GM23338 (cell line): ENCODE measurements at regions not wholly inside any gene's neighbourhood (a gene's known extent, or its start where the extent isn't known, plus 50 kb on each side); places are given as distances from the start of the nearest gene placed in this dataset.

Source experiments
- ATAC-seq: fragments of 200-7000 bp; cut with Tn5 transposase; 3 replicates; pipeline ENCODE4 v1.9.1; 2020
- DNase-seq: peaks from one replicate; pipeline ENCODE4 v3.0.0-alpha.2; 2015; ENCODE audit warnings: low spot score
- H2AFZ ChIP-seq: fragments of 200-600 bp; sonication (generic); 2 replicates; pipeline ENCODE4 v1.8.0; 2016; ENCODE audit warnings: antibody characterized with exemption, mild to moderate bottlenecking, moderate library complexity
- H3F3A ChIP-seq: fragments of 200-600 bp; sonication (generic); replicated peaks from 2 replicates; pipeline ENCODE4 v1.8.0; 2017; ENCODE audit warnings: antibody characterized with exemption, mixed run types, low read depth
- H3K27ac ChIP-seq: fragments of 200-600 bp; sonication (generic); 2 replicates; pipeline ENCODE4 v1.6.1; 2016; ENCODE audit warnings: low read depth
- H3K27me3 ChIP-seq: fragments of 200-600 bp; sonication (generic); 2 replicates; pipeline ENCODE4 v1.8.0; 2016; ENCODE audit warnings: mild to moderate bottlenecking, mixed run types, moderate library complexity; ENCODE audit not compliant: insufficient read depth
- H3K36me3 ChIP-seq: fragments of 200-600 bp; sonication (generic); 2 replicates; pipeline ENCODE4 v1.8.0; 2016; ENCODE audit warnings: mild to moderate bottlenecking; ENCODE audit not compliant: insufficient read depth
- H3K4me1 ChIP-seq: fragments of 200-600 bp; sonication (generic); 2 replicates; pipeline ENCODE4 v1.8.0; 2016; ENCODE audit warnings: mild to moderate bottlenecking, moderate library complexity; ENCODE audit not compliant: insufficient read depth
- H3K4me2 ChIP-seq: fragments of 200-600 bp; sonication (generic); 2 replicates; pipeline ENCODE4 v1.7.1; 2017; ENCODE audit warnings: mixed run types
- H3K4me3 ChIP-seq: fragments of 200-600 bp; sonication (generic); 2 replicates; pipeline ENCODE4 v1.6.1; 2016; ENCODE audit warnings: mixed run types
- H3K79me2 ChIP-seq: fragments of 200-600 bp; sonication (generic); replicated peaks from 2 replicates; pipeline ENCODE4 v1.8.0; 2017; ENCODE audit warnings: mild to moderate bottlenecking; ENCODE audit not compliant: insufficient read depth
- H3K9me2 ChIP-seq: fragments of 200-600 bp; sonication (generic); 2 replicates; pipeline ENCODE4 v1.8.0; 2017; ENCODE audit not compliant: insufficient read depth
- H4K20me1 ChIP-seq: fragments of 200-600 bp; sonication (generic); replicated peaks from 2 replicates; pipeline ENCODE4 v1.8.0; 2017; ENCODE audit warnings: mild to moderate bottlenecking; ENCODE audit not compliant: insufficient read depth
- H3K27ac Mint-ChIP-seq: 2 replicates; pipeline ENCODE4 v1.8.0; 2020; ENCODE audit warnings: inconsistent platforms, mild to moderate bottlenecking, moderate library complexity, mixed read lengths
- H3K27me3 Mint-ChIP-seq: 3 replicates; pipeline ENCODE4 v1.8.0; 2022; ENCODE audit warnings: low read depth, mild to moderate bottlenecking, moderate library complexity, mixed read lengths, inconsistent platforms; ENCODE audit not compliant: insufficient read depth, poor library complexity
- H3K36me3 Mint-ChIP-seq: 3 replicates; pipeline ENCODE4 v1.8.0; 2021; ENCODE audit warnings: low read depth, mild to moderate bottlenecking, inconsistent platforms, moderate library complexity, mixed read lengths
- H3K4me1 Mint-ChIP-seq: 3 replicates; pipeline ENCODE4 v1.8.0; 2020; ENCODE audit warnings: mild to moderate bottlenecking, inconsistent platforms, mixed read lengths
- H3K4me3 Mint-ChIP-seq: 3 replicates; pipeline ENCODE4 v1.8.0; 2021; ENCODE audit warnings: moderate library complexity, mild to moderate bottlenecking, inconsistent platforms, mixed read lengths
- H3K9me3 Mint-ChIP-seq: 3 replicates; pipeline ENCODE4 v1.8.0; 2020; ENCODE audit warnings: moderate library complexity, mild to moderate bottlenecking, inconsistent platforms, mixed read lengths
- ETS1 ChIP-seq: IDR thresholded peaks from 2 replicates; pipeline ENCODE4 v1.6.1; 2016; ENCODE audit warnings: antibody characterized with exemption
- JUNB ChIP-seq: IDR thresholded peaks from one replicate; pipeline ENCODE4 v1.6.1; 2016; ENCODE audit warnings: antibody characterized with exemption; ENCODE audit not compliant: unreplicated experiment
- POLR2AphosphoS5 ChIP-seq: IDR thresholded peaks from 2 replicates; pipeline ENCODE4 v1.6.1; 2016; ENCODE audit warnings: antibody characterized with exemption, low read depth
- TF ChIP-seq, protein P1 (sequence below): fragments of 250-450 bp; sonication (Bioruptor Pico); IDR thresholded peaks from 2 replicates; pipeline ENCODE4 v1.5.0; 2020; ENCODE audit warnings: mild to moderate bottlenecking, moderate library complexity

DNA sequence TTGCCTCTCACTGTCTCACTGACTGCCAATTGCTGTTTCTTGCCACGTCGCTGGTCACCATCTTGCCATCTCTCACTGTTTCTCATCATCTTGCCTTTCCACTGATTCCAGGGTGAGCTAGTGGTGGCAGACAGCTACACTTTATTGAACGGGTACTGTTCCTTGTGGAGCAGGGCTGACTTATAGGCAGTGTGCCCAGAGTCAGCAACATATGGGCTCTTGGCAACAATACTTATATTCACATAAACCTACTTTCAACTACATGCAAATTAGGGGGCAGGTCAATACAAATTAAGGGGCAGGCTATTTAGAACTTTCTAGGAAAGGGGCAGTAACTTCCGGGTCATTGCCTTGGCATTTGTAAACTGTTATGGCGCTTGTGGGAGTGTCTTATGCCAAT is 186.2 kb upstream of the SYNDIG1 start (continued):
- TF ChIP-seq, protein P1, sequence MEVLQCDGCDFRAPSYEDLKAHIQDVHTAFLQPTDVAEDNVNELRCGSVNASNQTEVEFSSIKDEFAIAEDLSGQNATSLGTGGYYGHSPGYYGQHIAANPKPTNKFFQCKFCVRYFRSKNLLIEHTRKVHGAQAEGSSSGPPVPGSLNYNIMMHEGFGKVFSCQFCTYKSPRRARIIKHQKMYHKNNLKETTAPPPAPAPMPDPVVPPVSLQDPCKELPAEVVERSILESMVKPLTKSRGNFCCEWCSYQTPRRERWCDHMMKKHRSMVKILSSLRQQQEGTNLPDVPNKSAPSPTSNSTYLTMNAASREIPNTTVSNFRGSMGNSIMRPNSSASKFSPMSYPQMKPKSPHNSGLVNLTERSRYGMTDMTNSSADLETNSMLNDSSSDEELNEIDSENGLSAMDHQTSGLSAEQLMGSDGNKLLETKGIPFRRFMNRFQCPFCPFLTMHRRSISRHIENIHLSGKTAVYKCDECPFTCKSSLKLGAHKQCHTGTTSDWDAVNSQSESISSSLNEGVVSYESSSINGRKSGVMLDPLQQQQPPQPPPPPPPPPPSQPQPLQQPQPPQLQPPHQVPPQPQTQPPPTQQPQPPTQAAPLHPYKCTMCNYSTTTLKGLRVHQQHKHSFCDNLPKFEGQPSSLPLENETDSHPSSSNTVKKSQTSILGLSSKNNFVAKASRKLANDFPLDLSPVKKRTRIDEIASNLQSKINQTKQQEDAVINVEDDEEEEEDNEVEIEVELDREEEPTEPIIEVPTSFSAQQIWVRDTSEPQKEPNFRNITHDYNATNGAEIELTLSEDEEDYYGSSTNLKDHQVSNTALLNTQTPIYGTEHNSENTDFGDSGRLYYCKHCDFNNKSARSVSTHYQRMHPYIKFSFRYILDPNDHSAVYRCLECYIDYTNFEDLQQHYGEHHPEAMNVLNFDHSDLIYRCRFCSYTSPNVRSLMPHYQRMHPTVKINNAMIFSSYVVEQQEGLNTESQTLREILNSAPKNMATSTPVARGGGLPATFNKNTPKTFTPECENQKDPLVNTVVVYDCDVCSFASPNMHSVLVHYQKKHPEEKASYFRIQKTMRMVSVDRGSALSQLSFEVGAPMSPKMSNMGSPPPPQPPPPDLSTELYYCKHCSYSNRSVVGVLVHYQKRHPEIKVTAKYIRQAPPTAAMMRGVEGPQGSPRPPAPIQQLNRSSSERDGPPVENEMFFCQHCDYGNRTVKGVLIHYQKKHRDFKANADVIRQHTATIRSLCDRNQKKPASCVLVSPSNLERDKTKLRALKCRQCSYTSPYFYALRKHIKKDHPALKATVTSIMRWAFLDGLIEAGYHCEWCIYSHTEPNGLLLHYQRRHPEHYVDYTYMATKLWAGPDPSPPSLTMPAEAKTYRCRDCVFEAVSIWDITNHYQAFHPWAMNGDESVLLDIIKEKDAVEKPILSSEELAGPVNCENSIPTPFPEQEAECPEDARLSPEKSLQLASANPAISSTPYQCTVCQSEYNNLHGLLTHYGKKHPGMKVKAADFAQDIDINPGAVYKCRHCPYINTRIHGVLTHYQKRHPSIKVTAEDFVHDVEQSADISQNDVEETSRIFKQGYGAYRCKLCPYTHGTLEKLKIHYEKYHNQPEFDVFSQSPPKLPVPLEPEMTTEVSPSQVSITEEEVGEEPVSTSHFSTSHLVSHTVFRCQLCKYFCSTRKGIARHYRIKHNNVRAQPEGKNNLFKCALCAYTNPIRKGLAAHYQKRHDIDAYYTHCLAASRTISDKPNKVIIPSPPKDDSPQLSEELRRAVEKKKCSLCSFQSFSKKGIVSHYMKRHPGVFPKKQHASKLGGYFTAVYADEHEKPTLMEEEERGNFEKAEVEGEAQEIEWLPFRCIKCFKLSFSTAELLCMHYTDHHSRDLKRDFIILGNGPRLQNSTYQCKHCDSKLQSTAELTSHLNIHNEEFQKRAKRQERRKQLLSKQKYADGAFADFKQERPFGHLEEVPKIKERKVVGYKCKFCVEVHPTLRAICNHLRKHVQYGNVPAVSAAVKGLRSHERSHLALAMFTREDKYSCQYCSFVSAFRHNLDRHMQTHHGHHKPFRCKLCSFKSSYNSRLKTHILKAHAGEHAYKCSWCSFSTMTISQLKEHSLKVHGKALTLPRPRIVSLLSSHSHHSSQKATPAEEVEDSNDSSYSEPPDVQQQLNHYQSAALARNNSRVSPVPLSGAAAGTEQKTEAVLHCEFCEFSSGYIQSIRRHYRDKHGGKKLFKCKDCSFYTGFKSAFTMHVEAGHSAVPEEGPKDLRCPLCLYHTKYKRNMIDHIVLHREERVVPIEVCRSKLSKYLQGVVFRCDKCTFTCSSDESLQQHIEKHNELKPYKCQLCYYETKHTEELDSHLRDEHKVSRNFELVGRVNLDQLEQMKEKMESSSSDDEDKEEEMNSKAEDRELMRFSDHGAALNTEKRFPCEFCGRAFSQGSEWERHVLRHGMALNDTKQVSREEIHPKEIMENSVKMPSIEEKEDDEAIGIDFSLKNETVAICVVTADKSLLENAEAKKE, result no peak
- TF ChIP-seq JUNB, result no peak
- TF ChIP-seq ETS1, result no peak

GRCh38 chr20:24277196-24277595 is 192.2 kb upstream of the SYNDIG1 start:
- Mint-ChIP-seq H3K4me3 (no peak overlapping the region), H3K27ac (no peak overlapping the region), H3K36me3 (no peaks in the 10 kb centered on the region), H3K27me3 (no peaks in the 10 kb centered on the region), H3K9me3 (peaks cover 5% of the 10 kb centered on the region; the same call in 1 of the 3 replicates), H3K4me1 (peaks cover 5% of the 10 kb centered on the region; the same call in 2 of the 3 replicates)
- Histone ChIP-seq H3K4me3 (no peak overlapping the region), H3K27ac (no peak overlapping the region), H3K4me2 (no peak overlapping the region), H3F3A (no peaks in the 10 kb centered on the region), H4K20me1 (no peaks in the 10 kb centered on the region), H2AFZ (peak overlapping the region; percentile 66; the same call in 1 of the 2 replicates), H3K4me1 (no peaks in the 10 kb centered on the region), H3K36me3 (no peaks in the 10 kb centered on the region), H3K27me3 (no peaks in the 10 kb centered on the region), H3K79me2 (no peaks in the 10 kb centered on the region), H3K9me2 (no peaks in the 10 kb centered on the region)
- peak; percentile 59; the same call in 2 of the 3 replicates for ATAC-seq
- DNase-seq, result peak; percentile 7
- TF ChIP-seq, protein P1, result no peak
- TF ChIP-seq ETS1 (no peak), POLR2AphosphoS5 (no peak)
